ENCODE measurements at regions not wholly inside any gene's neighbourhood (a gene's known extent, or its start where the extent isn't known, plus 50 kb on each side); places are given as distances from the start of the nearest gene placed in this dataset.

- no peak overlapping the region for H3K4me3 ChIP-seq (ENCODE audit: low read depth, low read length)
- TF ChIP-seq, protein P1, sequence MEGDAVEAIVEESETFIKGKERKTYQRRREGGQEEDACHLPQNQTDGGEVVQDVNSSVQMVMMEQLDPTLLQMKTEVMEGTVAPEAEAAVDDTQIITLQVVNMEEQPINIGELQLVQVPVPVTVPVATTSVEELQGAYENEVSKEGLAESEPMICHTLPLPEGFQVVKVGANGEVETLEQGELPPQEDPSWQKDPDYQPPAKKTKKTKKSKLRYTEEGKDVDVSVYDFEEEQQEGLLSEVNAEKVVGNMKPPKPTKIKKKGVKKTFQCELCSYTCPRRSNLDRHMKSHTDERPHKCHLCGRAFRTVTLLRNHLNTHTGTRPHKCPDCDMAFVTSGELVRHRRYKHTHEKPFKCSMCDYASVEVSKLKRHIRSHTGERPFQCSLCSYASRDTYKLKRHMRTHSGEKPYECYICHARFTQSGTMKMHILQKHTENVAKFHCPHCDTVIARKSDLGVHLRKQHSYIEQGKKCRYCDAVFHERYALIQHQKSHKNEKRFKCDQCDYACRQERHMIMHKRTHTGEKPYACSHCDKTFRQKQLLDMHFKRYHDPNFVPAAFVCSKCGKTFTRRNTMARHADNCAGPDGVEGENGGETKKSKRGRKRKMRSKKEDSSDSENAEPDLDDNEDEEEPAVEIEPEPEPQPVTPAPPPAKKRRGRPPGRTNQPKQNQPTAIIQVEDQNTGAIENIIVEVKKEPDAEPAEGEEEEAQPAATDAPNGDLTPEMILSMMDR (IDR thresholded peaks at IDR 0.05; ENCODE audit: low read depth, low read length) = no peak
Observed at GRCh38 chr2:58560531-58560930, 319.4 kb upstream of the FANCL start.

DNA sequence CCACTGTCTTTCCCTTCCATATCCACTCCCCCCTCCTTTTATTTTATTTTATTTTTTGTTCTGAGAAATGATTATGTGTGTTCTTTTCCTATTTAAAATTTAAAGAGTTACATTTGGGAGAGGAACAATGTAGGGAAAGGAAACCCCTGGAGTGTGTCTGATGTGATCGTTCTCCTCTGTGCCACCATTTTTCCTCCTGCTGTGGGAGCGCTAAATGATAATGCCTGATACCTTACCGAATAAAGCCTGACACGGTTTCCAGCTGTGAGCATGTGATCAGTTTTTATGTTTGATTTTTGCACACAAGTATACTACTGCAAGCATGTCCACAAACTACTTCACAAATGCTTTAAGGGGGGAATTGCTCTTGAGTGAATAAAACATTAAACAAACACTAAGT, 317.8 kb upstream of the FANCL start:
- H3K4me3 ChIP-seq (ENCODE audit: low read depth, low read length) = no peak overlapping the region
- TF ChIP-seq, protein P1 (IDR thresholded peaks at IDR 0.05; ENCODE audit: low read depth, low read length) = no peak

- no peak overlapping the region for H3K4me3 ChIP-seq (ENCODE audit: low read depth, low read length)
- TF ChIP-seq, protein P1 (IDR thresholded peaks at IDR 0.05; ENCODE audit: low read depth, low read length) = no peak
Observed at GRCh38 chr2:58557176-58557575, 316.1 kb upstream of the FANCL start.

DNA sequence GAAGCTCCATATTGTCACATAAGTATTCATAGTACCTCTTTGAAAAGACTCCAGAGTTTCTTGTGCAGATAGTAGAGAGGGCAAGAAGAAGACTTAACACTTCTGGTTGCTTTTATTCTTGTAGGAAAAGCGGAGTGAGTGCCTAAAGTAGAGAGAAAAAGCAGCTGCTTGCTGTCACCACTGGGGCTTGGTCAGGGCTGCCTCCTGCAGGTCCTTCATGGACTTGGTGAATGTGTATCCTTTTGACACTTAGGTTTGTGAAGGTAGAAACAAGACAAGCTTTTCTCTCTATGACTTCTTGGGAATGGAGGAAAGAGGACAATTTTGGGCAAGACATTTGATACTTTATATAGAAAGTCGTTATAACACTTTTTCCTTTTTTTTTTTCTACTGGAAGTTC, 312.8 kb upstream of the FANCL start:
- no peak overlapping the region for H3K4me3 ChIP-seq (ENCODE audit: low read depth, low read length)
- TF ChIP-seq, protein P1 (IDR thresholded peaks at IDR 0.05; ENCODE audit: low read depth, low read length) = no peak

DNA sequence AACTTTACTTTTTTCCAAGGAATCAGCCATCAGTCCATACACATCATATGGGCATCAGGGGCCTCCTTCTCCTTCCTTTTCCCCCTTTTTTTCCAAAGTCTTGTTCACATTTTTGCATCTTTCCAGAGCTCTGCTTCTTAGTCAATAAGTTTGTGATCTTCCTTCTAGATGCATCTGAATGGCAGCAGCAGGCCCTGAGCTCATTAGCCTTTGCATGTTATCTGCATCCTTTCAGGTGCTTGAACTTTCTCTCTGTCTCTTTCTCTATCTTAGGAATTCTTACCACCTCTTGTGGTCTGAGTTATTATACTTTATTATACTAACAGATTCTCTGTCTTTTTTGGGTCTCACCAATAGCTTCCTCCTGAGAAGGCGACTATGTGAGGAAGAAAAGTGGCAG, 312.4 kb upstream of the FANCL start:
- no peak overlapping the region for H3K4me3 ChIP-seq (ENCODE audit: low read depth, low read length)
- TF ChIP-seq, protein P1 (IDR thresholded peaks at IDR 0.05; ENCODE audit: low read depth, low read length) = no peak

- no peak overlapping the region for H3K4me3 ChIP-seq (ENCODE audit: low read depth, low read length)
- TF ChIP-seq, protein P1 (IDR thresholded peaks at IDR 0.05; ENCODE audit: low read depth, low read length) = no peak
Observed at GRCh38 chr2:58545300-58546280, 304.5 kb upstream of the FANCL start.

DNA sequence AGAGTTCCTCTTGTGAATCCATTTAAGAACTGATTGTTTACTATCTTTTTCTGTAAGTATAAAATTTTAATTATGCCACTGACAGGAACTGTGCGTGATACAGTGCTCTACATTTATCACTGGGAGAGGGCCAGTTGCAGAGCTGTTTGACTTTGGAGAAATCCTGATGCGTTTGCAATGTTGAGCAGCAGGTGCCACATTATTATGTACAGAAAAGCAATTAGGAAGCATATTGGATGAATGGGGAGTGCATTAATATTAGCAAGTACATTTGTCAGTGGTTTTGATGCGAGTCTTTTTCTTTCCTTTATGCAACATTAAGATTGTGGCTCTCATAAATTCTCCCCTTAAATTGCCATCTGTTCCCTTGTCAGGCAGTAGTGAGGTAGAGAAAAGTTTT, 302.3 kb upstream of the FANCL start:
- no peak overlapping the region for H3K4me3 ChIP-seq (ENCODE audit: low read depth, low read length)
- TF ChIP-seq, protein P1 (IDR thresholded peaks at IDR 0.05; ENCODE audit: low read depth, low read length) = no peak

Measured in WI38 (cell line).